Tongue (tissue), 1 donor: ENCODE measurements at regions not wholly inside any gene's neighbourhood (a gene's known extent, or its start where the extent isn't known, plus 50 kb on each side); places are given as distances from the start of the nearest gene placed in this dataset.

Source experiments
- DNase-seq: peaks from one replicate; pipeline ENCODE4 v3.0.0-alpha.2; 2015

GRCh38 chr7:3195160-3195559 is 105.9 kb upstream of the SDK1 start:
- DNase-seq = no peak

GRCh38 chr7:3196629-3197400 is 104.2 kb upstream of the SDK1 start:
- DNase-seq = no peak

- no peak for DNase-seq
These were observed 103.4 kb upstream of the SDK1 start for GRCh38 chr7:3197567-3198213.

- no peak for DNase-seq
These were observed 102.7 kb upstream of the SDK1 start for GRCh38 chr7:3198316-3198715.

GRCh38 chr7:3200504-3200903 is 100.5 kb upstream of the SDK1 start:
- no peak for DNase-seq

GRCh38 chr7:3201306-3201705 is 99.7 kb upstream of the SDK1 start:
- no peak for DNase-seq

GRCh38 chr7:3201937-3202710 is 98.9 kb upstream of the SDK1 start:
- no peak for DNase-seq

- DNase-seq = no peak
These were observed 96.5 kb upstream of the SDK1 start for GRCh38 chr7:3204526-3204925.

GRCh38 chr7:3206101-3206500 is 95.0 kb upstream of the SDK1 start:
- DNase-seq = no peak

GRCh38 chr7:3206771-3207191 is 94.3 kb upstream of the SDK1 start:
- DNase-seq = no peak

GRCh38 chr7:3207387-3207902 is 93.6 kb upstream of the SDK1 start:
- no peak for DNase-seq

- DNase-seq = no peak
These were observed 90.5 kb upstream of the SDK1 start for GRCh38 chr7:3210531-3210930.

GRCh38 chr7:3214090-3214413 is 87.0 kb upstream of the SDK1 start:
- no peak for DNase-seq

- peak; percentile 37 for DNase-seq
These were observed 85.1 kb upstream of the SDK1 start for GRCh38 chr7:3215624-3216585.

- no peak for DNase-seq
These were observed 83.9 kb upstream of the SDK1 start for GRCh38 chr7:3217166-3217565.

- DNase-seq = peak; percentile 24
These were observed 82.4 kb upstream of the SDK1 start for GRCh38 chr7:3218411-3219225.

GRCh38 chr7:3229904-3230470 is 71.1 kb upstream of the SDK1 start:
- DNase-seq = peak; percentile 3

GRCh38 chr7:3230908-3231307 is 70.1 kb upstream of the SDK1 start:
- DNase-seq = no peak

- no peak for DNase-seq
These were observed 68.8 kb upstream of the SDK1 start for GRCh38 chr7:3232228-3232627.

- DNase-seq = no peak
These were observed 67.8 kb upstream of the SDK1 start for GRCh38 chr7:3233301-3233700.

GRCh38 chr7:3234051-3234450 is 67.0 kb upstream of the SDK1 start:
- DNase-seq = no peak
